ENCODE measurements at regions not wholly inside any gene's neighbourhood (a gene's known extent, or its start where the extent isn't known, plus 50 kb on each side); places are given as distances from the start of the nearest gene placed in this dataset.

DNA sequence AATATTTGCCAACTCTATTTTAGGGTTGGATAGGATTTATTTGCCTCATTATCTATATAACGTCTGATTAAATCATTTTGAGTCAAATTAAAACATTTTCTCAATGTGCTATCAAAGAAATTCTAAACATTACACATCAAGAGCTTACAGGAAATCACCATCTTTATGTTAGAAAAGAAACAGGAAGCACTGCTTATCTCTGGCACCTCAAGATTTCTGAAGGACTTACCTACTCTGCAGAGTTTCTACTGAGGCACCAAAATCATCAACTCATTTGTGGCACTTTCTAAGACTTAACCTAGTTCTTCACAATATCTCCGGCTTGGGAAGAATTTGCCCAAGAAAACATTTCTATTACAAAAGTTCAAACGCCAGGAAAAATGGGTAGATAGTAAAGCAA is 181.3 kb upstream of the EOMES start:
- no peak for TF ChIP-seq POLR2A (IDR thresholded peaks at IDR 0.05)
- TF ChIP-seq, protein P1, sequence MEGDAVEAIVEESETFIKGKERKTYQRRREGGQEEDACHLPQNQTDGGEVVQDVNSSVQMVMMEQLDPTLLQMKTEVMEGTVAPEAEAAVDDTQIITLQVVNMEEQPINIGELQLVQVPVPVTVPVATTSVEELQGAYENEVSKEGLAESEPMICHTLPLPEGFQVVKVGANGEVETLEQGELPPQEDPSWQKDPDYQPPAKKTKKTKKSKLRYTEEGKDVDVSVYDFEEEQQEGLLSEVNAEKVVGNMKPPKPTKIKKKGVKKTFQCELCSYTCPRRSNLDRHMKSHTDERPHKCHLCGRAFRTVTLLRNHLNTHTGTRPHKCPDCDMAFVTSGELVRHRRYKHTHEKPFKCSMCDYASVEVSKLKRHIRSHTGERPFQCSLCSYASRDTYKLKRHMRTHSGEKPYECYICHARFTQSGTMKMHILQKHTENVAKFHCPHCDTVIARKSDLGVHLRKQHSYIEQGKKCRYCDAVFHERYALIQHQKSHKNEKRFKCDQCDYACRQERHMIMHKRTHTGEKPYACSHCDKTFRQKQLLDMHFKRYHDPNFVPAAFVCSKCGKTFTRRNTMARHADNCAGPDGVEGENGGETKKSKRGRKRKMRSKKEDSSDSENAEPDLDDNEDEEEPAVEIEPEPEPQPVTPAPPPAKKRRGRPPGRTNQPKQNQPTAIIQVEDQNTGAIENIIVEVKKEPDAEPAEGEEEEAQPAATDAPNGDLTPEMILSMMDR (IDR thresholded peaks at IDR 0.05) = no peak

Measured in breast epithelium (tissue), 3 donors.